DND-41 (cell line): ENCODE measurements at regions not wholly inside any gene's neighbourhood (a gene's known extent, or its start where the extent isn't known, plus 50 kb on each side); places are given as distances from the start of the nearest gene placed in this dataset.

Source experiments
- ATAC-seq: fragments of 200-7000 bp; cut with Tn5 transposase; 3 replicates; pipeline ENCODE4 v1.9.1; 2021; ENCODE audit warnings: low read depth; ENCODE audit not compliant: insufficient read depth
- DNase-seq: peaks from one replicate; pipeline ENCODE4 v3.0.0-alpha.2; 2020
- H2AFZ ChIP-seq: 2 replicates; pipeline ENCODE4 v1.6.0; 2012; ENCODE audit warnings: low read depth, low read length
- H3K27ac ChIP-seq: 2 replicates; pipeline ENCODE4 v1.5.1; 2012; ENCODE audit warnings: low read length, inconsistent platforms
- H3K27me3 ChIP-seq: fragments of 200-600 bp; sonication (generic); 2 replicates; pipeline ENCODE4 v1.6.0; 2012; ENCODE audit warnings: low read length, mild to moderate bottlenecking, inconsistent platforms; ENCODE audit not compliant: insufficient read depth, poor library complexity
- H3K36me3 ChIP-seq: 2 replicates; pipeline ENCODE4 v1.5.1; 2012; ENCODE audit warnings: low read length, inconsistent platforms; ENCODE audit not compliant: insufficient read depth
- H3K4me1 ChIP-seq: 2 replicates; pipeline ENCODE4 v1.5.1; 2012; ENCODE audit warnings: mild to moderate bottlenecking, low read length; ENCODE audit not compliant: insufficient read depth
- H3K4me2 ChIP-seq: 2 replicates; pipeline ENCODE4 v1.6.0; 2012; ENCODE audit warnings: mild to moderate bottlenecking, moderate library complexity, low read length, inconsistent platforms; ENCODE audit not compliant: insufficient read depth
- H3K4me3 ChIP-seq, 2 experiments: fragments of 200-600 bp in 1 of 2; shearing (Covaris generic) in 1 of 2; 2 replicates each; pipeline ENCODE4 v1.5.1; 2012 to 2016; ENCODE audit warnings: inconsistent platforms in 2 of 2, low read length in 2 of 2, mild to moderate bottlenecking in 2 of 2, low read depth in 1 of 2, moderate library complexity in 1 of 2
- H3K79me2 ChIP-seq: 2 replicates; pipeline ENCODE4 v1.6.0; 2012; ENCODE audit warnings: low read length, inconsistent platforms; ENCODE audit not compliant: insufficient read depth
- H3K9ac ChIP-seq: 2 replicates; pipeline ENCODE4 v1.6.0; 2012; ENCODE audit warnings: low read depth, mild to moderate bottlenecking, inconsistent platforms, low read length, moderate library complexity
- H3K9me3 ChIP-seq: 2 replicates; pipeline ENCODE4 v1.5.1; 2012; ENCODE audit warnings: low read length, moderate library complexity, mild to moderate bottlenecking, inconsistent platforms; ENCODE audit not compliant: insufficient read depth, severe bottlenecking
- H4K20me1 ChIP-seq: 2 replicates; pipeline ENCODE4 v1.6.0; 2012; ENCODE audit warnings: low read length; ENCODE audit not compliant: insufficient read depth
- EZH2 ChIP-seq: IDR thresholded peaks from 3 replicates; pipeline ENCODE4 v1.6.1; 2012; ENCODE audit warnings: borderline replicate concordance, low read depth, mild to moderate bottlenecking, moderate library complexity, low read length, inconsistent platforms; ENCODE audit not compliant: severe bottlenecking
- TF ChIP-seq, protein P1 (sequence below): IDR thresholded peaks from 2 replicates; pipeline ENCODE4 v1.5.1; 2012; ENCODE audit warnings: borderline replicate concordance, low read length, moderate library complexity, mild to moderate bottlenecking; ENCODE audit not compliant: poor library complexity, severe bottlenecking; ENCODE audit errors: extremely low read depth

DNA sequence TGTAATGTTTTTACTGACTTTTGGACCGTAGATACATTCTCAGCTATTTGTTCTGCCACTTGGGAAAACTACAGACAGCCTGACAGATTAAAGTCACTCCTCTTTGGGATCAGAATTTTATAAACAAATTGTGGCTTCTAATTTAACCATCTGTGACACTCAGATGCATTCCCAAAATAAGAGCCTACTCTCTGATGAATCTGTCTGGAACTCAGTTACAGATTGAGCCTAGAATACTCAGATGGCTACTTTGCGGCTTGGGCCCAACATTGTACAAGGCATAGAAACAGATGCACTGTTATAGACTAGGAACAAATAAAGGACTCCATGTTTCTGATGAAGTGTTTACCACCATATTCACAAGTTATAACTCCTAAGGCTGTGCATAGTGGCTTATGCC is 291.0 kb upstream of the SLITRK6 start:
- TF ChIP-seq EZH2: no peak
- TF ChIP-seq, protein P1, sequence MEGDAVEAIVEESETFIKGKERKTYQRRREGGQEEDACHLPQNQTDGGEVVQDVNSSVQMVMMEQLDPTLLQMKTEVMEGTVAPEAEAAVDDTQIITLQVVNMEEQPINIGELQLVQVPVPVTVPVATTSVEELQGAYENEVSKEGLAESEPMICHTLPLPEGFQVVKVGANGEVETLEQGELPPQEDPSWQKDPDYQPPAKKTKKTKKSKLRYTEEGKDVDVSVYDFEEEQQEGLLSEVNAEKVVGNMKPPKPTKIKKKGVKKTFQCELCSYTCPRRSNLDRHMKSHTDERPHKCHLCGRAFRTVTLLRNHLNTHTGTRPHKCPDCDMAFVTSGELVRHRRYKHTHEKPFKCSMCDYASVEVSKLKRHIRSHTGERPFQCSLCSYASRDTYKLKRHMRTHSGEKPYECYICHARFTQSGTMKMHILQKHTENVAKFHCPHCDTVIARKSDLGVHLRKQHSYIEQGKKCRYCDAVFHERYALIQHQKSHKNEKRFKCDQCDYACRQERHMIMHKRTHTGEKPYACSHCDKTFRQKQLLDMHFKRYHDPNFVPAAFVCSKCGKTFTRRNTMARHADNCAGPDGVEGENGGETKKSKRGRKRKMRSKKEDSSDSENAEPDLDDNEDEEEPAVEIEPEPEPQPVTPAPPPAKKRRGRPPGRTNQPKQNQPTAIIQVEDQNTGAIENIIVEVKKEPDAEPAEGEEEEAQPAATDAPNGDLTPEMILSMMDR: no peak
- Histone ChIP-seq H3K4me3 (no peak overlapping the region), H3K9me3 (no peaks in the 10 kb centered on the region), H3K27me3 (no peaks in the 10 kb centered on the region), H3K27ac (no peak overlapping the region), H2AFZ (no peak overlapping the region), H3K4me2 (no peak overlapping the region), H3K4me1 (no peaks in the 10 kb centered on the region), H4K20me1 (no peaks in the 10 kb centered on the region), H3K9ac (no peak overlapping the region), H3K36me3 (no peaks in the 10 kb centered on the region), H3K79me2 (no peaks in the 10 kb centered on the region)
- ATAC-seq (no peak), DNase-seq (no peak)

DNA sequence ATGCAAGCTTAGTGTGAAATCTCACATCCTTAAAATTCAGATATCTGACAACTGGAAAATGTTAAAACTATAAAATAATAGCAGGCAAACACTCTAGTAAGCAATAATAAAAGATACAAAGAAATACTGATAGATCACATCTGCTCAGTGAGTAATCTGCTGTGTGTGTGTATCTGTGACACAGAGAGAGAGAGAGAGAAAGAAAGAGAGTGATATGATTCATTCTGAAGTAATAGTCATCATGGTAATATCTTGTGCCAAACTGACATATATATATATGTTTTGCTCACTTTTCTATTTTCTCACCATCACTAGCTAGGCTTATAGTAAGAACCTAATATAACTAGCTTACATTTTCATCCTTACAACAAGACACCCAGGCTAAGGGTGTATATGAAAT is 288.0 kb upstream of the SLITRK6 start:
- no peak overlapping the region for H3K27ac ChIP-seq
- no peak overlapping the region for H2AFZ ChIP-seq
- H3K27me3 ChIP-seq: no peaks in the 10 kb centered on the region
- no peak for DNase-seq
- no peaks in the 10 kb centered on the region for H3K36me3 ChIP-seq
- H3K9ac ChIP-seq: no peak overlapping the region
- H3K4me2 ChIP-seq: no peak overlapping the region
- H4K20me1 ChIP-seq: no peaks in the 10 kb centered on the region
- no peak for ATAC-seq
- H3K4me1 ChIP-seq: no peaks in the 10 kb centered on the region
- H3K79me2 ChIP-seq: no peaks in the 10 kb centered on the region
- no peaks in the 10 kb centered on the region for H3K9me3 ChIP-seq
- no peak overlapping the region for H3K4me3 ChIP-seq
- TF ChIP-seq, protein P1: no peak
- no peak for TF ChIP-seq EZH2

GRCh38 chr13:86085890-86086289 is 286.7 kb upstream of the SLITRK6 start:
- ATAC-seq (no peak), DNase-seq (no peak)
- Histone ChIP-seq H4K20me1 (no peaks in the 10 kb centered on the region), H3K9ac (no peak overlapping the region), H3K27me3 (no peaks in the 10 kb centered on the region), H3K79me2 (no peaks in the 10 kb centered on the region), H3K4me1 (no peaks in the 10 kb centered on the region), H3K27ac (no peak overlapping the region), H3K36me3 (no peaks in the 10 kb centered on the region), H3K4me3 (no peak overlapping the region), H2AFZ (no peak overlapping the region), H3K4me2 (no peak overlapping the region), H3K9me3 (no peaks in the 10 kb centered on the region)
- TF ChIP-seq, protein P1: peak; percentile 9
- no peak for TF ChIP-seq EZH2

DNA sequence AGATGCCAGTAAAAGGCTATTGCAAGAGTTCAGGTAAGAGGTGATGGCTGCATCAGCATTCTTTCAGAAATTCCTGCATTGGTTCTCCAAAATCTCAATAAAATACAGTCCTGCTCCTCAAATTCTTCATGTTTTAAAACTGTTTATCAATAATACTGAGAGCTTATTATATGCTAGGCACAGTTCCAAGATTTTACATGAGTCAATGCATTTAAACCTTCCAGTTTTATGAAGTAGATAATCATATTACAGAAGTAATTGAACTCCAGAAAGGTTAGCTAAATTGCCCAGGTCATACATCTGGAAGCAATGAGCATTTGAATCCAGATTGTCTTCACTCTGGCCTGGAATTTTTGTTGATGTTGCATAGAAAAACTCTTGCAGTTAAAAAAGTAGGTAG is 282.9 kb upstream of the SLITRK6 start:
- DNase-seq: no peak
- Histone ChIP-seq H3K9ac (no peak overlapping the region), H3K9me3 (no peaks in the 10 kb centered on the region), H2AFZ (no peak overlapping the region), H3K4me2 (no peak overlapping the region), H3K36me3 (no peaks in the 10 kb centered on the region), H3K27me3 (no peaks in the 10 kb centered on the region), H3K27ac (no peak overlapping the region), H3K79me2 (no peaks in the 10 kb centered on the region), H3K4me1 (no peaks in the 10 kb centered on the region), H4K20me1 (no peaks in the 10 kb centered on the region), H3K4me3 (no peak overlapping the region)
- ATAC-seq: no peak
- TF ChIP-seq, protein P1: no peak
- no peak for TF ChIP-seq EZH2
